Retinal pigment epithelial cell (primary cell): ENCODE measurements at regions not wholly inside any gene's neighbourhood (a gene's known extent, or its start where the extent isn't known, plus 50 kb on each side); places are given as distances from the start of the nearest gene placed in this dataset.

Experiments used
- DNase-seq: peaks from one replicate; pipeline ENCODE4 v3.0.0-alpha.2; 2010; ENCODE audit warnings: low read depth
- H3K4me3 ChIP-seq: 2 replicates; pipeline ENCODE4 v1.5.1; 2011; ENCODE audit warnings: mild to moderate bottlenecking, low read length, control low read depth, moderate library complexity
- CTCF ChIP-seq: conservative IDR thresholded peaks from 2 replicates; pipeline ENCODE4 v1.5.1; 2011; ENCODE audit warnings: low read depth, low read length, control low read depth, inconsistent platforms

GRCh38 chr3:139259398-139259797, 84.4 kb upstream of the MRPS22 start:
- TF ChIP-seq CTCF = no peak
- no peak for DNase-seq
- H3K4me3 ChIP-seq = no peak overlapping the region

- no peak for DNase-seq
- TF ChIP-seq CTCF = no peak
- no peak overlapping the region for H3K4me3 ChIP-seq
Observed at GRCh38 chr3:139260041-139260486, 83.8 kb upstream of the MRPS22 start.

GRCh38 chr3:139260793-139261736, 82.8 kb upstream of the MRPS22 start:
- DNase-seq = no peak
- no peak overlapping the region for H3K4me3 ChIP-seq
- no peak for TF ChIP-seq CTCF

GRCh38 chr3:139261754-139262586, 81.8 kb upstream of the MRPS22 start:
- no peak for TF ChIP-seq CTCF
- DNase-seq = no peak
- H3K4me3 ChIP-seq = no peak overlapping the region

GRCh38 chr3:139263798-139264197, 80.0 kb upstream of the MRPS22 start:
- no peak for DNase-seq
- H3K4me3 ChIP-seq = no peak overlapping the region
- TF ChIP-seq CTCF = no peak

- no peak for TF ChIP-seq CTCF
- no peak overlapping the region for H3K4me3 ChIP-seq
- DNase-seq = no peak
Observed at GRCh38 chr3:139264375-139264774, 79.4 kb upstream of the MRPS22 start.
